ENCODE measurements at regions not wholly inside any gene's neighbourhood (a gene's known extent, or its start where the extent isn't known, plus 50 kb on each side); places are given as distances from the start of the nearest gene placed in this dataset.

DNA sequence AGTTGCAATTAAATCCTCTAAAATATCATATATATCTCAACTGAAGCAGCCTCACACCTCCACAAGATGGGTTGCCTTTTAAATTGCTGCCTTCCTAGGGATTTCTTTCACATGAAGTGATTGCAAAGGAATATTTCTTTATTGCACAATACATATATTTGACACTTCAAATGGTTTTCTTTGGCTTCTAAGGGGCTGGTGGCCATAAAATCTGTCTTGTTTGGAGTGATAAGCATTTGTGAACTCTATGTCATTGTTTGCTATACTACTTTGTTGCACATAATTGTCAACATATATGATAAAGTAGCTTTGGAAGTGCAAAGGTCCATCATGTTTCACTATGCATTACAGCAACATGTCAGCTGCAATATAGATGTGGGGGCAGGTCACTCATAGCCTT lies 2380.9 kb downstream of the PCDH9 start:
- Mint-ChIP-seq H3K36me3 (ENCODE audit: low read depth) (no peaks in the 10 kb centered on the region), H3K27me3 (ENCODE audit: insufficient read depth) (no peaks in the 10 kb centered on the region), H3K4me3 (no peak overlapping the region), H3K9me3 (peaks cover 15% of the 10 kb centered on the region), H3K4me1 (ENCODE audit: low read depth) (no peaks in the 10 kb centered on the region), H3K27ac (no peak overlapping the region)
- intact Hi-C loops (cut with micrococcal nuclease), result no loop called here
- DNase-seq (ENCODE audit: low spot score), result no peak

DNA sequence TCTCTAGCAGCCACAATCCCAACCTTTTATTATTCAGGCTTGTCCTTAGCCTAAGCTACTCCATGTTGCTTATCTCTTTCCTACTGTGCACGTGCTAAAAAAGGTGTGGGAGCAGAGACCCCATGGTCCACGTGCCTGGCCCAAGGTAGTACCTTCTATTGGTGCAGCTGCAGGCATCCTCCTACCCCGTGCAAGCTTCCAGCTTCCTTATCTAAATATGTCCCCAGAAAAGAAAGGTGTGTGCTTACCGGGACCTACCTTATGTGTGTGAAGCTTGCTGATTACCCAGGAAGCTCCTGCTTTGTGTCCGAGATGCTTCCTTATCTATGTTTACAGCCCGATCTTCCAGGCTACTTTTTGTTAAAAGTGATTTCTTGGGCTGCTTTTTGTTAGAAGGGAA lies 2382.4 kb downstream of the PCDH9 start:
- no peak overlapping the region for H3K4me3 Mint-ChIP-seq
- H3K27ac Mint-ChIP-seq, result no peak overlapping the region
- no peaks in the 10 kb centered on the region for H3K4me1 Mint-ChIP-seq (ENCODE audit: low read depth)
- DNase-seq (ENCODE audit: low spot score), result no peak
- no peaks in the 10 kb centered on the region for H3K36me3 Mint-ChIP-seq (ENCODE audit: low read depth)
- no peaks in the 10 kb centered on the region for H3K27me3 Mint-ChIP-seq (ENCODE audit: insufficient read depth)
- intact Hi-C loops (cut with micrococcal nuclease), result no loop called here
- H3K9me3 Mint-ChIP-seq, result peaks cover 11% of the 10 kb centered on the region

DNA sequence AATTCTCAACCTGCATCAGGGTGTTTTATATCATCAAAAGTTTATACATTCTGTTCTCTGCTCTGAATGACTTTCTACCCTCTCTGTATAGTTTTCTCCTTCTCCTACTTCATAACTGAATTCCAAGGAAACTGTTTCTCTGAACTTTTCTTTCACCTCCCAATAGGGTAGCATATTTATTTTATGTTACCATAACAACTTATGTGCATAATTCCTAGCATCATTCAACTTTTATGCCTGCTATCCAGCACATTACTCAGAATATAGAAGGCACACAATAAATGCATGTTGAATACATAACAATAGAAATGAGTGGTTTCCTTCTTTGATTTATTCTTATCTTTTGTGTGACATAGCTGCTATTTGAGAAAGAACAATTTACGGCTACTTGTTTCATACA lies 2385.0 kb downstream of the PCDH9 start:
- H3K4me1 Mint-ChIP-seq (ENCODE audit: low read depth), result no peaks in the 10 kb centered on the region
- no peaks in the 10 kb centered on the region for H3K27me3 Mint-ChIP-seq (ENCODE audit: insufficient read depth)
- no peak overlapping the region for H3K4me3 Mint-ChIP-seq
- intact Hi-C loops (cut with micrococcal nuclease), result no loop called here
- DNase-seq (ENCODE audit: low spot score), result no peak
- H3K9me3 Mint-ChIP-seq, result peaks cover 4% of the 10 kb centered on the region
- H3K27ac Mint-ChIP-seq, result no peak overlapping the region
- no peaks in the 10 kb centered on the region for H3K36me3 Mint-ChIP-seq (ENCODE audit: low read depth)

- H3K4me3 Mint-ChIP-seq, result no peak overlapping the region
- no peaks in the 10 kb centered on the region for H3K4me1 Mint-ChIP-seq (ENCODE audit: low read depth)
- H3K36me3 Mint-ChIP-seq (ENCODE audit: low read depth), result no peaks in the 10 kb centered on the region
- H3K9me3 Mint-ChIP-seq, result peaks cover 17% of the 10 kb centered on the region
- DNase-seq (ENCODE audit: low spot score), result no peak
- H3K27me3 Mint-ChIP-seq (ENCODE audit: insufficient read depth), result no peaks in the 10 kb centered on the region
- H3K27ac Mint-ChIP-seq, result no peak overlapping the region
- intact Hi-C loops (cut with micrococcal nuclease), result no loop called here
Observed at GRCh38 chr13:64819081-64819480, 2411.1 kb downstream of the PCDH9 start.

GRCh38 chr13:64817691-64818090 lies 2412.4 kb downstream of the PCDH9 start:
- H3K4me3 Mint-ChIP-seq, result no peak overlapping the region
- H3K4me1 Mint-ChIP-seq (ENCODE audit: low read depth), result no peaks in the 10 kb centered on the region
- H3K27ac Mint-ChIP-seq, result no peak overlapping the region
- no peaks in the 10 kb centered on the region for H3K27me3 Mint-ChIP-seq (ENCODE audit: insufficient read depth)
- no peaks in the 10 kb centered on the region for H3K36me3 Mint-ChIP-seq (ENCODE audit: low read depth)
- H3K9me3 Mint-ChIP-seq, result peaks cover 17% of the 10 kb centered on the region
- no peak for DNase-seq (ENCODE audit: low spot score)
- intact Hi-C loops (cut with micrococcal nuclease), result no loop called here

GRCh38 chr13:64810750-64811149 lies 2419.4 kb downstream of the PCDH9 start:
- Mint-ChIP-seq H3K27ac (no peak overlapping the region), H3K27me3 (ENCODE audit: insufficient read depth) (no peaks in the 10 kb centered on the region), H3K4me1 (ENCODE audit: low read depth) (no peaks in the 10 kb centered on the region), H3K36me3 (ENCODE audit: low read depth) (no peaks in the 10 kb centered on the region), H3K4me3 (no peak overlapping the region), H3K9me3 (peaks cover 9% of the 10 kb centered on the region)
- no peak for DNase-seq (ENCODE audit: low spot score)
- intact Hi-C loops (cut with micrococcal nuclease), result no loop called here

- DNase-seq (ENCODE audit: low spot score), result no peak
- no peaks in the 10 kb centered on the region for H3K27me3 Mint-ChIP-seq (ENCODE audit: insufficient read depth)
- no peak overlapping the region for H3K4me3 Mint-ChIP-seq
- no peak overlapping the region for H3K27ac Mint-ChIP-seq
- H3K36me3 Mint-ChIP-seq (ENCODE audit: low read depth), result no peaks in the 10 kb centered on the region
- H3K4me1 Mint-ChIP-seq (ENCODE audit: low read depth), result no peaks in the 10 kb centered on the region
- intact Hi-C loops (cut with micrococcal nuclease), result no loop called here
- H3K9me3 Mint-ChIP-seq, result peaks cover 9% of the 10 kb centered on the region
Observed at GRCh38 chr13:64808704-64809103, 2421.4 kb downstream of the PCDH9 start.

- DNase-seq (ENCODE audit: low spot score), result no peak
- no peak overlapping the region for H3K27ac Mint-ChIP-seq
- H3K9me3 Mint-ChIP-seq, result no peaks in the 10 kb centered on the region
- no peaks in the 10 kb centered on the region for H3K4me1 Mint-ChIP-seq (ENCODE audit: low read depth)
- no peaks in the 10 kb centered on the region for H3K36me3 Mint-ChIP-seq (ENCODE audit: low read depth)
- intact Hi-C loops (cut with micrococcal nuclease), result no loop called here
- H3K4me3 Mint-ChIP-seq, result no peak overlapping the region
- H3K27me3 Mint-ChIP-seq (ENCODE audit: insufficient read depth), result no peaks in the 10 kb centered on the region
Observed at GRCh38 chr13:64801768-64802167, 2428.4 kb downstream of the PCDH9 start.

DNA sequence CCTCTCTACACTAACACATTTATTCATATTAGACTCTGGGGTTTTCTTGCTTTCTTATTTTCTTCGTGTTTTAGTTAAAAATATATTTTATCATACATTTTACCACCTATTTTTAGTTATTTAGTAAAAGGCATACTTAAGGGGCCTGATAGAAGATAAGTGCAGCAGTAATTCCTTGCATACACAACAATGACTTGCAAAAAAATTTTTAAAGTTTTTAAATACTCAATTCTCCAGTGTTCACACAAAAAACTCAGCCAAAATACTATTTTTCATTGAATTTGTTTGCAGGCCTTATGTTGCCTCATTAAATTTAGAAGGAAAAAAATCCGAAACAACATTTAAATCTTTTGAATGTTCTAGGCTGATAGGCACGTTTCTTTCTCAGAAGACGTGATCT lies 2431.7 kb downstream of the PCDH9 start:
- Mint-ChIP-seq H3K4me1 (ENCODE audit: low read depth) (no peaks in the 10 kb centered on the region), H3K9me3 (peaks cover 8% of the 10 kb centered on the region), H3K36me3 (ENCODE audit: low read depth) (no peaks in the 10 kb centered on the region), H3K27me3 (ENCODE audit: insufficient read depth) (no peaks in the 10 kb centered on the region), H3K27ac (no peak overlapping the region), H3K4me3 (no peak overlapping the region)
- no peak for DNase-seq (ENCODE audit: low spot score)
- intact Hi-C loops (cut with micrococcal nuclease), result no loop called here

GRCh38 chr13:64793592-64793991 lies 2436.5 kb downstream of the PCDH9 start:
- Mint-ChIP-seq H3K27me3 (ENCODE audit: insufficient read depth) (no peaks in the 10 kb centered on the region), H3K9me3 (peaks cover 18% of the 10 kb centered on the region), H3K4me3 (no peak overlapping the region), H3K36me3 (ENCODE audit: low read depth) (no peaks in the 10 kb centered on the region), H3K27ac (no peak overlapping the region), H3K4me1 (ENCODE audit: low read depth) (no peaks in the 10 kb centered on the region)
- intact Hi-C loops (cut with micrococcal nuclease), result no loop called here
- no peak for DNase-seq (ENCODE audit: low spot score)

GRCh38 chr13:64793131-64793530 lies 2437.0 kb downstream of the PCDH9 start:
- Mint-ChIP-seq H3K9me3 (peaks cover 18% of the 10 kb centered on the region), H3K27ac (no peak overlapping the region), H3K4me1 (ENCODE audit: low read depth) (no peaks in the 10 kb centered on the region), H3K4me3 (no peak overlapping the region), H3K36me3 (ENCODE audit: low read depth) (no peaks in the 10 kb centered on the region), H3K27me3 (ENCODE audit: insufficient read depth) (no peaks in the 10 kb centered on the region)
- DNase-seq (ENCODE audit: low spot score), result no peak
- intact Hi-C loops (cut with micrococcal nuclease), result no loop called here

DNA sequence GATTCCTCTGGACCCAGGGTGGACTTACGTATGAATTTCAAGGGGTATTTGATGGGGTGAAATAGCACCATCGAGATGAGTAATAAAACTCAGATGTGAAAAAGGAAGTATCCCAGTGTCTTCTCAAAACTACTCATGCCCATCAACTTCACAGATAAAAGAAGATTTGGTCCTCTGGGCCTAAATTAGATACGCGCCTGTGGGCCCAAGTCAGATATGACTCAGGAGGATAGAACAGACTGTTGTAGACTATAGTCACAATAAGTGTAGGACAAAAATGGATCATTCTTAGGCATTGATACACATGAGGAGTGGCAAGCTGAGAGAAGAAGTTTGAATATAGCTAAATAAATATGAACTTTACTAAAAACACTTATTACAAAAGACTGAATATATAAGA lies 2438.8 kb downstream of the PCDH9 start:
- H3K4me1 Mint-ChIP-seq (ENCODE audit: low read depth), result no peaks in the 10 kb centered on the region
- intact Hi-C loops (cut with micrococcal nuclease), result no loop called here
- H3K36me3 Mint-ChIP-seq (ENCODE audit: low read depth), result no peaks in the 10 kb centered on the region

DNA sequence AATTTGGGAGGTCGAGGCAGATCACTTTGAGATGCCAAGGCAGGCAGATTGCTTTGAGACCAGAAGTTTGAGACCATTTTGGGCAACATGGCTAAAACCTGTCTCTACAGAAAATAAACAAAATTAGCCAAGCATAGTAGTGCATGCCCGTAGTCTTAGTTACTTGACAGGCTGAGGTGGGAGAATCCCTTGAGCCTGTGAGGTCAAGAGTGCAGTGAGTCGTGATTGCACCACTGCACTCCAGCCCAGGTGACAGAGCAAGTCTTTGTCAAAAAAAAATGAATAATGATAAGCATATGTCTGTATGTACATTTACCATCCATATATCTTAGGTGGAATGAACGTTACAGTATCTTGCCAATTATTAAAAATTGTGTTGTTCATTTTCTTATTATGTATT lies 2447.7 kb downstream of the PCDH9 start:
- Mint-ChIP-seq H3K9me3 (peaks cover 13% of the 10 kb centered on the region), H3K36me3 (ENCODE audit: low read depth) (no peaks in the 10 kb centered on the region), H3K27ac (no peak overlapping the region), H3K4me3 (no peak overlapping the region), H3K27me3 (ENCODE audit: insufficient read depth) (no peaks in the 10 kb centered on the region), H3K4me1 (ENCODE audit: low read depth) (no peaks in the 10 kb centered on the region)
- intact Hi-C loops (cut with micrococcal nuclease), result no loop called here
- no peak for DNase-seq (ENCODE audit: low spot score)

More for the DNA sequence above, 2438.8 kb downstream of the PCDH9 start:
- Mint-ChIP-seq H3K4me3 (no peak overlapping the region), H3K27ac (no peak overlapping the region), H3K9me3 (peaks cover 18% of the 10 kb centered on the region), H3K27me3 (ENCODE audit: insufficient read depth) (no peaks in the 10 kb centered on the region)
- no peak for DNase-seq (ENCODE audit: low spot score)

DNA sequence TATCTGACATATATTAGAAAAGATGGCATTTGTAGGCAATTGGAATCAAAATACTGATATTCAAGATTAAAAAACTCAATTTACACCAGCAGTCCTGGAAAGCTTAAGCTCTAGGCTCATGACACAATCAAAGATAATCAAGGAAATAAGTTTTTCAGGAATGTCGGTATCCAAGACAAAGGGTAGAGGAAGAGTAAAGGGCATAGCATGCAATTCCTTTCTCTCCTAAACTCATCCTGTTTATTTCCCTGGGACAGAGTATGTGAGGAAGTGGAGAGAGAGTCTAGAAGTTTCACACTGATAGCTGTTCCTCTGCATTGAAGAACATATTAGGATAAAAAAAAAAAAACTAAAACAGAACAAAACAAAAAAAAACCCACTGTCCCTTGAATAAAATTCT lies 2452.1 kb downstream of the PCDH9 start:
- Mint-ChIP-seq H3K27ac (no peak overlapping the region), H3K36me3 (ENCODE audit: low read depth) (no peaks in the 10 kb centered on the region), H3K4me1 (ENCODE audit: low read depth) (no peaks in the 10 kb centered on the region), H3K4me3 (no peak overlapping the region), H3K9me3 (peaks cover 7% of the 10 kb centered on the region), H3K27me3 (ENCODE audit: insufficient read depth) (no peaks in the 10 kb centered on the region)
- intact Hi-C loops (cut with micrococcal nuclease), result no loop called here
- no peak for DNase-seq (ENCODE audit: low spot score)

All from activated T-helper 1 cell treated with anti-CD3 and anti-CD28 coated beads, Interleukin-12 subunit alpha, Interleukin-12 subunit beta, Interleukin-2, Interleukin-4 antibody, amounts not matched to agents 30 ng/mL and 10 ng/mL and 1 ng/mL, durations not matched to agents 14 hours and 24 hours and 36 hours (primary cell).